Uterus (tissue), 3 donors: ENCODE measurements at regions not wholly inside any gene's neighbourhood (a gene's known extent, or its start where the extent isn't known, plus 50 kb on each side); places are given as distances from the start of the nearest gene placed in this dataset.
"Not testable (repeated sequence)": the region's sequence is repeated elsewhere in the genome, so short reads cannot be mapped to it uniquely, and the experiment has no call there.

ENCODE experiments used
- DNase-seq, 2 donors: peaks; one replicate each; pipeline ENCODE4 v3.0.0-alpha.2; 2019 to 2020
- H3K27ac ChIP-seq, 2 donors: fragments of 200-600 bp; sonication (generic); 1 replicate in 1 of 2; 2 replicates in 1 of 2; pipeline ENCODE4 v1.5.1; 2016 to 2018
- H3K27me3 ChIP-seq, 2 donors: fragments of 200-600 bp; sonication (generic); one replicate each; pipeline ENCODE4 v1.5.1; 2018 to 2019; ENCODE audit warnings: control low read depth in 1 of 2
- H3K36me3 ChIP-seq, 2 donors: fragments of 200-600 bp; sonication (generic); one replicate each; pipeline ENCODE4 v1.5.1; 2019; ENCODE audit warnings: control low read depth in 1 of 2
- H3K4me1 ChIP-seq, 2 donors: fragments of 200-600 bp; sonication (generic); one replicate each; pipeline ENCODE4 v1.5.1; 2018 to 2019; ENCODE audit warnings: control low read depth in 1 of 2
- H3K4me3 ChIP-seq, 2 donors: fragments of 200-600 bp; sonication (generic); 1 replicate in 1 of 2; 2 replicates in 1 of 2; pipeline ENCODE4 v1.5.1; 2018 to 2019; ENCODE audit warnings: mild to moderate bottlenecking in 1 of 2
- H3K9me3 ChIP-seq, 2 donors: fragments of 200-600 bp; sonication (generic); one replicate each; pipeline ENCODE4 v1.5.1; 2019; ENCODE audit warnings: control low read depth in 1 of 2
- CTCF ChIP-seq, 4 experiments: fragments of 200-600 bp in 2 of 4; fragments of 450-650 bp in 2 of 4; sonication (generic) in 2 of 4; IDR thresholded peaks; one replicate each; pipeline ENCODE4 v1.5.1; 2016 to 2019; ENCODE audit warnings: antibody characterized with exemption in 4 of 4, mild to moderate bottlenecking in 2 of 4, moderate library complexity in 1 of 4
- POLR2A ChIP-seq, 2 donors: fragments of 450-650 bp; IDR thresholded peaks; one replicate each; pipeline ENCODE4 v1.6.1; 2016; ENCODE audit warnings: antibody characterized with exemption in 2 of 2, mild to moderate bottlenecking in 1 of 2, moderate library complexity in 1 of 2
- intact Hi-C: fragments of 100-400 bp; cut with DNase I; formaldehyde crosslinking; loops from one replicate; pipeline ENCODE4 v1.15.1; 2023; ENCODE audit warnings: low total_unique reads
- donor health status: DM: yes; HTN: yes; CAD: no.

GRCh38 chr13:88717946-88718345 is 1046.8 kb downstream of the SLITRK5 start:
- no peaks in the 10 kb centered on the region for H3K27me3 ChIP-seq
- no peak for DNase-seq
- H3K27ac ChIP-seq: no peak overlapping the region
- no peak overlapping the region for H3K4me3 ChIP-seq
- H3K9me3 ChIP-seq: no peaks in the 10 kb centered on the region
- no peaks in the 10 kb centered on the region for H3K36me3 ChIP-seq
- TF ChIP-seq CTCF (IDR thresholded peaks at IDR 0.05): no peak
- no peak for TF ChIP-seq POLR2A (IDR thresholded peaks at IDR 0.05)
- intact Hi-C loops: no loop called here
- H3K4me1 ChIP-seq: no peaks in the 10 kb centered on the region

GRCh38 chr13:88718781-88719180 is 1047.6 kb downstream of the SLITRK5 start:
- no peak for DNase-seq
- intact Hi-C loops: no loop called here
- Histone ChIP-seq H3K27ac (no peak overlapping the region), H3K4me3 (no peak overlapping the region), H3K27me3 (no peaks in the 10 kb centered on the region), H3K9me3 (no peaks in the 10 kb centered on the region), H3K4me1 (no peaks in the 10 kb centered on the region), H3K36me3 (no peaks in the 10 kb centered on the region)
- TF ChIP-seq CTCF (IDR thresholded peaks at IDR 0.05): no peak
- TF ChIP-seq POLR2A (IDR thresholded peaks at IDR 0.05): no peak

- DNase-seq: no peak
- H3K4me1 ChIP-seq: no peaks in the 10 kb centered on the region
- H3K4me3 ChIP-seq: no peak overlapping the region
- H3K27me3 ChIP-seq: no peaks in the 10 kb centered on the region
- no peaks in the 10 kb centered on the region for H3K9me3 ChIP-seq
- H3K36me3 ChIP-seq: no peaks in the 10 kb centered on the region
- TF ChIP-seq CTCF (IDR thresholded peaks at IDR 0.05): no peak
- TF ChIP-seq POLR2A (IDR thresholded peaks at IDR 0.05): no peak
- H3K27ac ChIP-seq: no peak overlapping the region
- intact Hi-C loops: no loop called here
Measured at GRCh38 chr13:88726075-88726474, 1054.9 kb downstream of the SLITRK5 start.

- H3K4me3 ChIP-seq, H3K27me3 ChIP-seq, H3K27ac ChIP-seq, DNase-seq, H3K36me3 ChIP-seq, H3K4me1 ChIP-seq, intact Hi-C loops, H3K9me3 ChIP-seq: not testable (repeated sequence)
Measured at GRCh38 chr13:88727236-88727635, 1056.1 kb downstream of the SLITRK5 start.

GRCh38 chr13:88729605-88730004 is 1058.4 kb downstream of the SLITRK5 start:
- intact Hi-C loops: no loop called here
- TF ChIP-seq CTCF (IDR thresholded peaks at IDR 0.05) (no peak), POLR2A (IDR thresholded peaks at IDR 0.05) (no peak)

GRCh38 chr13:88736026-88736425 is 1064.9 kb downstream of the SLITRK5 start:
- DNase-seq: no peak
- Histone ChIP-seq H3K36me3 (no peaks in the 10 kb centered on the region), H3K4me3 (no peak overlapping the region), H3K27me3 (no peaks in the 10 kb centered on the region), H3K27ac (no peak overlapping the region), H3K4me1 (no peaks in the 10 kb centered on the region), H3K9me3 (no peaks in the 10 kb centered on the region)
- intact Hi-C loops: no loop called here
- TF ChIP-seq CTCF (IDR thresholded peaks at IDR 0.05) (no peak), POLR2A (IDR thresholded peaks at IDR 0.05) (no peak)

More at GRCh38 chr13:88729605-88730004, 1058.4 kb downstream of the SLITRK5 start:
- Histone ChIP-seq H3K9me3 (no peaks in the 10 kb centered on the region), H3K4me3 (no peak overlapping the region), H3K27me3 (no peaks in the 10 kb centered on the region), H3K27ac (no peak overlapping the region), H3K4me1 (no peaks in the 10 kb centered on the region), H3K36me3 (no peaks in the 10 kb centered on the region)
- DNase-seq: no peak
